GM18870 (cell line): ENCODE measurements at regions not wholly inside any gene's neighbourhood (a gene's known extent, or its start where the extent isn't known, plus 50 kb on each side); places are given as distances from the start of the nearest gene placed in this dataset.
"Not testable (repeated sequence)": the region's sequence is repeated elsewhere in the genome, so short reads cannot be mapped to it uniquely, and the experiment has no call there.

Experiments
- ATAC-seq: cut with Tn5 transposase; IDR thresholded peaks from one replicate; pipeline ENCODE4 v1.9.1; 2021; ENCODE audit warnings: moderate library complexity; ENCODE audit not compliant: unreplicated experiment

DNA sequence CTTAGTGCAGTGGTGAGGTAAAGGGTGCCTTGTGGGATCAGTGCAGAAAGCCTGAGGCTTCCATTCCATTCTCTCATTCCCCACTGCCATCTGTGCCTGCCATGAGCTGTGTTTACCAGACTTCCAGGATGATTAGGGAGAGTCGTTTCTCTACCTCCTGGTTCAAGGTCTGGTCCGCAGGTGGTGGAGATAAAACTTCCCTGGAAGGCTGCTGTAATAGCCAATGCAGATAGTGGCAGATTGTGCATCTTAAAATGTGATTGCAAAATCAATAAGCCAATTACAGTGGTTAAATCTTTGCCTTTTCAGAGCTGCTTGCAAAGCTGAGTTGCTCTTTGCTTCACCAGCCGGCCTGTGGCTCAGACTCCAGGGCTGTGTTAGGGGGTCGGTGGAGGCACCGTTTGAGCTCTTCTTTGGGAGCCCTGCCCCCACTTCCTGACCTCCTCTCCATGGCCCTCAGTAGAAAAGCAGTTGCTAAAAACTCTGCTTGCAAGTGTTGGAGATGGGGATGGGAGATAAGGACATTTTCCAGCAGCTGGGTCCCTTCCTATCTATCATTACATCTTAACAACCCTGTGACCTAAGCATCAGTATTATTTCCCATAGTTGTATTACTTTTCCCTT is 95.2 kb upstream of the HS6ST1 start:
- no peak for ATAC-seq

DNA sequence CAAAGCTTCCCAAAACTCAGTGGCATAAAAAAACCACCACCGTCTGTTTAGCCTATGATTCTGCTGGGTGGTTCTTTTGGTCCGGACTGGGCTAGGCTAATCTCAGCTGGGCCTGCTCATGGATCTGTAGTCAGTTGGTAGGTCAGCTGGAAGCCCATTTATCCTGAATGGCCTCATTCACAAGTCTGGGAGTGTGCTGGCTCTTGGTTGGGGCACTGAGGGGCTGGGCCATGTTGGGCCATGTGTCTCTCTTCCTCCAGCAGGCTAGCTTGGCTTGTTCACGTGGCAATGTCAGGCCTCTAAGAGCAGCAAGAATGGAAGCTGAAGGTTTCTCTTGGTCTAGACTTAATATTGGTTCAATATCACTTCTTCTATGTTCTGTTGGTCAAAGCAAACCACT is 95.7 kb upstream of the HS6ST1 start:
- no peak for ATAC-seq

DNA sequence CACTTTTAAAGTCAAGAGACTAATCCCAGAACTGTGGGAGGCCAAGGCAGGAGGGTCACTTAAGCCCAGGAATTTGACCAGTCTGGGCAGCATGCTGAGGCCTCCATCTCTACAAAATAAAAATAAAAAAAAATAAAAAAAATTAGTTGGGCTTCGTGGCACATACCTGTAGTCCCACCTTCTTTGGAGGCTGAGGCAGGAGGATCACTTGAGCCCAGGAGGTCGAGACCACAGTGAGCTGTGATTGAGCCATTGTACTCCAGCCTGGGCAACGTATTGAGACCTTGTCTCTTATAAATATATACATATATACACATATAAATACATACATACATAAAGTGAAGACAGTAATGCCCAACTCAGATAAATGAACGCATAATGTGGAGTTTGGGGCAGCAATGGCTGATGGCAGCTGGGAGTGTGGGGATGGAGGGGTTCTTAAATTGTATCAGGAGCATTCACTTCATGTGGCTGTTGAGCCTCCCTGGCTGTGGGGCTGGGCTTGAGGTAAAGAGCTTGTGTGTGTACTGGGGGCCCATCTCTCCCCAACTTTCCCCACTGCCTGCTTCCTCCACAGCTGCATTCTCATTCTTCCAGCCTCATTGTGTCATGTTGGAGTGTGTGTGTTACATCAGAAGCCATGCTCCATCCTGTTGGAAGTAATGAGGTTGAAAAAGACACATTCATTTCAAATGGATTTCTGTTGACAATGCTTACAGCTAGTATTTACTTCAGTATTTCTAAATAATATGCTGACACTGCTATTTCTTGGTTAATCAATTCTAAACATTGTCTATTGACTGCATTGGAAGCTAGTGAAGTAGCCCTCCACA is 96.5 kb upstream of the HS6ST1 start:
- ATAC-seq = no peak

DNA sequence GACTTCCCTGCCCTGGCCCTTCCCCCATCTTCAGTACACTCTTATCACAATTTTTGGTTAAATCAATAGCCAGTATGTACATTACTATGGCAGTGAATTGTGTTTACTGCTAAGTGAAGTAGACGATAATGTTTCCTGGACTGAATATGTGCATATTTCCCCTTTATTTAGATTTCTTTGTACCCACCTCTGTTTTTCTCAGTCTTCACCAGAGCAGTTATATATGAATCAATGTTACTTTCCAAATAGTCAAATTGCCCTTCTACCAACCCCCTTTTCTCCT is 97.1 kb upstream of the HS6ST1 start:
- no peak for ATAC-seq

DNA sequence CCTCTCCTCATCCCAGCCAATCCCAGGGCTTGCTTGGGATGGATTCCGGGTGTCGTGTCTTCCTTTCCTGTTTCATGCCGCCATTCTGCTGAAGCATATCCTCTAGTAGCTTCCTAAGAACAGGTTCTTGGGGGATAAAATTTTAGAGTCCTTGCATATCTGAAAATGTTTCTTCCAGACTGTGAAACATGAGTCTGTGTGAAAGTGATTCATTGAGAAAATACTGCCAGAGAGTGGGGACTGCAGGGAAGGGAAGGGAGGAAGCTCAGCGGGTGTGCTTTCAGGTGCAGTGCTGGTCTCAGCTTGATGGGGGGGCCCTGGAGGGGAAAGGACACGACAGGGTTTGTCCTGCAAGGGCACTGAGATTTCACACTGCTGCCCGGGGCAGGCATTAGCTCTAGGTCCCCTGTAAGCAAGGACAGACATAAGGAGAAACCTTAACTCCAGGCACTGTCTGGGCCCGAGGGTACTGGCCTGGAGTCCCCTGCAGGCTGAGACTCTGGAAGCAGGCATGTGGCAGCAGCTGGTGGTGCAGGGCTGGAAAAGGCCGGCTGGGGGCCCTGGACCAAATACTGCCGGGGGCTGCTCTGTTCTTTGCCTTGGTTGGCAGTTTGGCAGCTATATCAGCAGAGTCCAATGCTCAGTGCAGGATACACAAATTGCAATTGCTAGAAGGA is 97.6 kb upstream of the HS6ST1 start:
- no peak for ATAC-seq

DNA sequence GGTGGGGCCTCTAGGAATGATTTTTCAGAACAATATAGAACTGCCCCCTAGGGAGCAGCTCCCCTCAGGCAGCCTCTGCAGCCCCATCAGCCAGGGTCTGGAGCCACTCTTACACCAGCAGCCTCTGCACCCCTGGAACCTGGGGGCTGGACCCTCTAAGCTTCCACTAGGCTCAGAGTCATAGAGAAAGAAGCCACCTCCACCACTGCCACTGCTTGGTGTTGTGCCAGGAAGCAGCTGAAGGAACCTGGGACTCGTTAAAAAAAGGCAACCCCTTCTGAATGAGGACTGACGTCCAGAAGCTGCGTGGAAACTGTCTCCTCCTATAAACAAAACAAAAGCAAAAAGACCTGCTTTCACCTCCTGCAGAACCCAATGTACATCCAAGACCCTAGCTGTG is 98.1 kb upstream of the HS6ST1 start:
- ATAC-seq = no peak

DNA sequence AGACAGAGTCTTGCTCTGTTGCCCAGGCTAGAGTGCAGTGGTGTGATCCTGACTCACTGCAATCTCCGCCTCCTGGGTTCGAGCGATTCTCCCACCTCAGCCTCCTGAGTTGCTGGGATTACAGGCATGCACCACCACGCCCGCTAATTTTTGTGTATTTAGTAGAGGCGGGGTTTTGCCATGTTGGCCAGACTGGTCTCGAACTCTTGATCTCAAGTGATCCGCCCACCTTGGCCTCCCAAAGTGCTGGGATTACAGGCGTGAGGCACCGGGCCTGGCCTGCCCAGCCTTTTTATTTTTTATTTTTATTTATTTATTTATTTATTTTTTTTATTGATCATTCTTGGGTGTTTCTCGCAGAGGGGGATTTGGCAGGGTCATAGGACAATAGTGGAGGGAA is 98.6 kb upstream of the HS6ST1 start:
- ATAC-seq = not testable (repeated sequence)

DNA sequence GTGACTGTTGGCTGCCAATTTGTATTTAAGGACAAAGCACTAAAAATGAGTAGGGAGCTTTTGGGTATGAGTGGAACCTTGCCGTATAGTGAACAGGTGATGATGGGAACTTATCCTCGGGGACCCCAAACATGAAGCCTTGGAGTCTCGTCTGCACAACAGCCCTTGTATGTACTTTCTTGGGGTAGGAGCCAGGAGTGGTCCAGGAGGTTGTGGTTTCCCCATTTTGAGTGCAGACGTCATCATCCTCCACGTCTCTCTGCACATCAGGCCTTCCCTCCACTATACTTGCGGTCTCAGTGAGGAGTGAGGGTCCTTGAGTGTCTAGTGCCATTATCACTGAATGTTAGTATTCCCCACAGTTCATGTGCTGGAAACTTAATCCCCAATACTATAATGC is 101.5 kb upstream of the HS6ST1 start:
- no peak for ATAC-seq

DNA sequence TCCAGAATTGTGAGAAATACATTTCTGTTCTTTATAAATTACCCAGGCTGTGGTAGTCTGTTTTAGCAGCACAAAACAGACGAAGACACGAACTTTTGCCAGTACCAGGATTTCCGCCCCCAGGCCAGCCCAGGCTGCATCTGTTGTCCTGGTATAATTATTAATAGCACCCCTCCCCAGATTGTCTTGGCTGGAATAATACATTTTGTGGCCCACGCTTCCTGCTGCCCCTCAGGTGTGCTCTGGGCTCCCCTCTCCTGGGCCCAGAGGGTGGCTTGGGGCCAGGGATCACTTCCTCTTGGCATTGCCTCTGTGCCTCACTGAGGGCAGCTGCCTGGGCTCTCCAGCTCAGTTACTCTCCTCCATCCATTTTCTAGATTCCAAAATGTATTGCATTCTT is 102.1 kb upstream of the HS6ST1 start:
- ATAC-seq = no peak

DNA sequence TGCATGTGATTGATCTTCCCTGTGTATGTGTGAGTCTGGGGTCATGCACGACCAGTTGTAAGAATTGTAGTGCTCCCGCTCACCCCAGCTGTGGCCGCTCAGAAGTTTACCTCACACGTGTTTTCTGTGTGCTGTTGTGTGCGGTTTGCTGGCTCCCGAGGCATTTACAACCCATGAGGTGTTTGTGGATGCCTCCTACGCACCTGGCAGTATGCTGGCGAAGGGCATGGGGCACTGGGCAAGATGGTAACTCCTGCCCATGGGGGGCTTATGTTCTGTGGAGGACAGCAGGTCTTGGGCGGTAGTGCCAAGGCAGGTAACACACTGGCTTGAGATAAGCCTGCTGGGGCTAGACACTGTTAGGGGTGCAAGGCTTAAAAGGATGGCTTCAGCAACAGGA is 102.6 kb upstream of the HS6ST1 start:
- no peak for ATAC-seq

DNA sequence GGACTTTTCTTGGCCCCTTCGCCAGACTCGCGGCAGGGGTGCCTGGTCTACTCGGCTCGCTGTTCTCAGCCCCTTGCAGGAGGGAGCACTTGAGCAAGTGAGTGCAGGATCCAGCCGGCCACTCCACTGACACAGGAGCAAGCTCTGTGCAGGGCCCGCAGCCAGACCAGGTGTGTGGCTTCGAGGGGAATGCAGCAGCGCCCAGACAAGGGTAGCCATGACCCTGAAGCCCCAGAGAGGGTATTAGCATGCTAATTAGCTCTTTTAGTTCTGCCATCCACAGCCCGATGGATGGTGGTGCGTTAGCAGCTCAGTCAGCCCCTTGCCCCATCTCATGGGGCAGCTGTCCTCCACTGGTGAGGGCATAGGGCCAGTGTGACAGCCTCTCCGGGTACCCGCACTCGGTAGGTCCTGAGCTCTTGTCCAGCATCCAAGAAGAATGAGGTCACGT is 103.2 kb upstream of the HS6ST1 start:
- no peak for ATAC-seq

DNA sequence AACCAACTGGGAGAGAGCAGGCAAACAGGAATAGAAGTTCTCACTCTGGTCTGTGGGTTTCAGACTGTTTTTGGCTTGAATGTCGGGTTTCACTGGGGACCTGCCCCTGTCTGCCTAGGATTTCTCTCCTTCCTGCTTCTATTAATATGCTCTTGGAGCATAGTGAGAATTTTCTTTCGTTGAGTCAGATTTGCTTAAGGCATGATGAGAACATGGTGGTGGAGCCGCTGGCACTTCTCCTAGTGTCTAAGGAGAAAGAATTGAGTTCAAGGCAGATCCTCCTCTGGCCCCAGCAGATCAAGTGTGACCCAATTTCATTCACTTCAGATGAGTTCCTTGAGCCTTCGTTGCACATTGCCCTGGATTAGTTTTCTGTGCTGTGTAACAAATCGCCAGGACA is 103.9 kb upstream of the HS6ST1 start:
- ATAC-seq = no peak

DNA sequence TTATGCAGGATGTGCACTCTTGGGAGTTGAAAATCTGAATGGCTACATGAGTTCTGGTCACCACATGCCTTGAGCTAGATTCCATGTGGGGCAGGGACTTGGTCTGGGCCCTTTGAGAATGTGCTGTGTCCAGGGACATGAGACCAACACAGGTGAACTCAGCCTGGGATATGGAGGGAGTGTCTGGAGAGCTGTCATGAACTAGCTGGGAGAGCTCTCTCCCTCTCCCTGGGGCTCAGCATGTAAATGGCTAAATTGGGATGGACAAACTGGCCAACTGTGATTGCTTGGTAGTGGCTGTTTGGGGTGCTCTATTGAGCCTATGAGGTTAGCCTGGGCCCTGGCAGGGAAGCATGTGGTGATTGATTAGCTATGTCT is 105.1 kb upstream of the HS6ST1 start:
- no peak for ATAC-seq

DNA sequence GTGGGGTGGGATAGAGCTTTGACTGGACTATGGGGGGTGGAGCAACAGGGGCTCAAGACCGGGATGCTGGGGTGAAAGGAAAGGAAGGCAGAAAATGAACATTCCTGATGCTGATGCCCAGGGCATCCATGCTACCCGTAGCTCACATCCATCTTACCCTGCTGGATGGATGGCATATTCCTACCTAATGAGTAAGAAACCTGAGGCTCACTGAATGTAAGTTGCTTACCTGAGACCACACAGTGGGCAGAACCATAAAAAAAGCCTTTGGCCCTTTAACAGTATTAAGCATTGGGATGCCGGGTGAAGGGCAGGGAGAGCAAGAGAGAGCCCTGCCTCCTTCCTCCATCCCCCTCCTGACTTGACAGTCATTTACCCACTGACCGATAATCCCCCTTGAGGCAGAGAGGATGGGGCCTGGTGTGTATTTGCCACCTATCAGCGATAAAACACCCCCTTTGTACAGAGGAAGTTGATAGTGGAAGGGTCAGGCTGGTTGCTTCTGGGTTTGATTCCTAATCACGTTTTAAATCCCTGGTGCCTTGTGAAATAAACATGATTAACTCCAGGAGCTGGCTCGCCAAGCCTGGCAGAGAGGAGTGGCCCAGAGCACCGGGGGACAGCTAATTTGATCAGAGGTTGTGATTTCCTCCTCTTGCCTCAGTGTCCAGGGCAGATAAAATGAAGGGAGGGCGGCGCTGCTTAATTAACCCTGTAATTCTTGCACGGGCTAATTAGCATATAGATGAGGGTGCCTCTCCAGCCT is 105.9 kb upstream of the HS6ST1 start:
- no peak for ATAC-seq

DNA sequence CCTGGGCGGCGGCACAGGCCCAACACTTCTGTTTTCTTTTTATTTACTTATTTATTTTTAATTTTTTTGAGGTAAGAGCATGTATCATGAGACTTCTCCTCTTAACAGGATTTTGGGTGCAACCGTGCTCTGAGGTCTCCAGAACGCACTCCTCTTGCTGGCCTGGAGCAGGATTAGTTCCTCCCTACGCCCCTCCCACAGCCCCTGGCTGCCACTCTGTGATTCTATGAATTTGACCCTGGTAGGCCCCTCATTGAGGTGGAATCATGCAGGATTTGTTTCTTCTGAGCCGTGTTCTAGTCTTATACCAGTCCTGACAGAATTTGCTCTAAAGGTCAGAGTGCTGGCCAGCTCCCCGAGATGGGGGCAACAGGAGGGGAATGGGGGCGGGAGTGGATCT is 106.5 kb upstream of the HS6ST1 start:
- ATAC-seq = no peak

DNA sequence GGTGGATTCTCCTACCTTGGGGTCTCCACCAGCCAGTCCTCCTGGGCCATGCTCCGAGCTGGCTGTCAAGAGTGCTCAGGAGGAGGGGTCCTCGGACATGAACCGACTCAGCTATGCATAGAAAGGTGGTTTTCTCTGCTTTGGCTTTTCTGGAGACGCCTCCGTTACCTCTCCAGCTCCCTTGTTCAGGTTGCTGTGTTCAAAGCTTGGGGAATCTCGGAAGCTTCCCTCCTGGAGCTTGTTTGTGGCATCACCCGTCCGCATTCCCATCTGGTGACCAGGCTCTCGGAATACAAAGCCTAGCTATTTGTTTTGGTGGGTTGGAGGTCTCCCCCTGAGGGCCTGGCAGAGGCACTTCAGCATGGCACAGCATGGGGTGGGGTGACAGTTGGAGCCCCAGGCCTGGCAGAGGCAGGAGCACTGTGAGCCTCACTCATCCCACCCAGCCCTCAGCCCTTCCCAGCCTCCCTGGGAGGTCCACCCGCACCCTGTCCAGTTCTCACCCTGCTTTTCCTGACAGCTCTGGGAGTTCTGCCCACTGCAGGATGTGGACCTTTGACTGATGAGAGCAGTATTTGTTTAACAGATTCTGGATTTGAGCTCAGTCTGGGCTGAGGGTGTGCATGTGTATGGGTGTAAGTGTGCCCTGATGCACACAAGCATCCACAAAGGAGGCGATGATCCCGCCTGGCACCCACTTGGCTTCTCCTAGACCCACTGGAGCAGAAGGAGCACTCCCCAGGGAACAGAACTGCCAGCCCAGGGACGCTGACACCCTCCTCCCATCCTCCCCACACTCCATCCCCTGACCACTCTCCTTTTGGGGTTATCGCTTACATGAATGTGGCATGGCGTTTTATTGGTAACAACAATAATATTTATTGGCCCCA is 107.3 kb upstream of the HS6ST1 start:
- ATAC-seq = no peak

DNA sequence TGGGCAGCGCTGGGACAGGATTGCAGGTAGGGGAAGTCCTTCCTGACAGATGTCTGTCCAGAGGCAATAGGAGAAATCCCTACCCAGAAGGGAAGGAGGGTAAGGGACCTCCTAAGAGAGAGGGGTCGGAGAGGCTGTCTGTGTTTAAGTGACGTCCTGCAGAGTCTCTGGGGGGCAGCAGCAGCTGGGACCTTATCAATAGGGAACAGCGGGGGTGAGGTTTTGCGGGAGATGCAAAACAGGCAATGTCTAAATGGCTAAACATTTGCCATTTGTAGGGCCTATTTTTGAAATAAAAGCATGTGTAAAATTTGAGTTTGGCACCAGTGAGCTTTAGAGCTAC is 108.7 kb upstream of the HS6ST1 start:
- no peak for ATAC-seq

DNA sequence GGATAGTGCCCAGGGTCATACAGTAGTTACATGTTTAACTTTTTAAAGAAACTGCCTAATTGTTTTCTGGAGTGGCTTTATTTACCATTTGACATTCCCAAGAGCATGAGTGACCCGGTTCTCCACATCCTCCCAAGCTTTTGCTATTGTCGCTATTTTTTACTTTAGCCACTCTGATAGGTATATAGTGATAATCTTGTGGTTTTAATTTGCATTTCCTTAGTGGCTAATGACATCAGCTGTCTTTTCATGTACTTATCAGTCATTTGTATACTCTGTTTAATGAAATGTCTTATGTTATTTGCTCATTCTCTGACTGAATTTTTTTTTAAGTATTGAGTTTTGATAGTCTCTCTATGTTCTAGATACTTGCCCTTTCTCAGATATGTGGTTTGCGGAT is 109.7 kb upstream of the HS6ST1 start:
- ATAC-seq = no peak

DNA sequence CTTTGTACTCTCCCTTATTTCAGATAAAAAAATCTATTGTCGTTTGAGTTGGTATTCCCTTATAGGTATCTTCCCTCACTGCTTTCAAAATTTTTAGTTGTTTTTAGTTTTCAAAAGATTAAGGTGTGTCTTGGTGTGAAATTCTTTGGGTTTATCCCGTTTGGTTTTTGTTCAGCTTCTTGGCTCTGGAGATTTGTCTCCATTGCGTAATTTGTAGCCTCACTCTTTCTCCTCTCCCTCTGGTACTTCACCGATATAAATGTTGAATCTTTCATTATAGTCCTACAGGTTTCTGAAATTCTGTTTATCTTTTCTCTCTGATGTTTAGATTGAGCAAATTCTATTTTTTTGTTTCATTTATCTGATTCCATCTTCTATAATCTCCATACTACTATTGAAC is 113.8 kb upstream of the HS6ST1 start:
- no peak for ATAC-seq

DNA sequence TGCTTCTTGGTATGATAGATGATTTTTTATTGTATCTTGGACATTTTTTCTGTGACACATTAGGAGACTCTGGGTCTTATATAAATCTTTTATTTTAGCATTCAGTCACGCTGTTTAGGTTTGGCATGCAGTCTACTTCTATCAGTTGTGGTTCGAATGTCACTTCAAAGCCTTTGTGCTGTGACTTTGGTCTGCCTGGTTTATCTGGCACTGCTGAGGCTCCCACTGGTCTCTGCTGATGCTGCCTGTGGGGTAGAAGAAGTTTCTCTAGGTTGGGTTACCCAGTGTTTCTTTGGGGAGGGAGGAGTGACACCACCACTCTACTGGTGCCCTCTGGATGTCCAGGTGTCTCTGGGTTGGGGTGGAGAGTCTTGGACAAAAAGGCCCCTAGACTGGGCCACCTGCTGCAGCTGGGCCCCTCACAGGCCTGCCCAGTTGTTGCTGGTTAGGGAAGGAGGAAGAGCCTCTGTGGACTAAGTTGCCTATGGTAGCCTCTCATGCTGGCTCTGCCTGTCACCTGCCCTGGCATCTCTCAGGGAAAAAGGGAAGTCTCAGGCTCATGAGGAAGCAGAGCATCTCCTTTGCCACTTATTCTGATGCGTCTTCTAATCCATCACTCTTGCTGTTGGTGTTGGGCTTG is 115.4 kb upstream of the HS6ST1 start:
- no peak for ATAC-seq
